ENCODE measurements at regions not wholly inside any gene's neighbourhood (a gene's known extent, or its start where the extent isn't known, plus 50 kb on each side); places are given as distances from the start of the nearest gene placed in this dataset.

DNA sequence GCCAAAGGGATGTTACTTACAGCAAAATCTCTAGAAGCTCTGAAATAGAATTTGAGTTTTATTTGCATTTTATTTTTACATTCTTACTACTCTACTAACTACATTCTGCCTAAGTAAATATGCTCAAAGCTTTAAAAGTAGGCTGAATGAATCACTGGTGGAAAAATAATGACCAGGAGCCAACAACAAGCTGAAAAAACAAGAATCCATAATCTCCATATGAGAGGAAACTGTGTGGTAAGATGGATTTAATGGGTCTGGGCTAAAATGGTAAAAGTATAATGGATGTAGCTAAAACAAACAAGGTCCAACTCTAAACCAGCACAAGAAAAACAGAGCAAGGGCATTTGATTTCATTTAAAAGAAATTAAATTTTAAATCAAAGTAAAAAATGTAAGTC lies 525.8 kb upstream of the FTMT start:
- H3K9ac ChIP-seq (ENCODE audit: low read length) = no peak overlapping the region
- H3K27me3 ChIP-seq (ENCODE audit: low read length) = no peaks in the 10 kb centered on the region
- H3K4me3 ChIP-seq (ENCODE audit: insufficient read depth, low read length, poor library complexity, severe bottlenecking) = no peak overlapping the region
- H3K9me2 ChIP-seq (replicated peaks; ENCODE audit: insufficient read depth, low read length) = no peaks in the 10 kb centered on the region
- no peak for TF ChIP-seq EZH2phosphoT487 (conservative IDR thresholded peaks at IDR 0.05; ENCODE audit: low read length)
- TF ChIP-seq, protein P1, sequence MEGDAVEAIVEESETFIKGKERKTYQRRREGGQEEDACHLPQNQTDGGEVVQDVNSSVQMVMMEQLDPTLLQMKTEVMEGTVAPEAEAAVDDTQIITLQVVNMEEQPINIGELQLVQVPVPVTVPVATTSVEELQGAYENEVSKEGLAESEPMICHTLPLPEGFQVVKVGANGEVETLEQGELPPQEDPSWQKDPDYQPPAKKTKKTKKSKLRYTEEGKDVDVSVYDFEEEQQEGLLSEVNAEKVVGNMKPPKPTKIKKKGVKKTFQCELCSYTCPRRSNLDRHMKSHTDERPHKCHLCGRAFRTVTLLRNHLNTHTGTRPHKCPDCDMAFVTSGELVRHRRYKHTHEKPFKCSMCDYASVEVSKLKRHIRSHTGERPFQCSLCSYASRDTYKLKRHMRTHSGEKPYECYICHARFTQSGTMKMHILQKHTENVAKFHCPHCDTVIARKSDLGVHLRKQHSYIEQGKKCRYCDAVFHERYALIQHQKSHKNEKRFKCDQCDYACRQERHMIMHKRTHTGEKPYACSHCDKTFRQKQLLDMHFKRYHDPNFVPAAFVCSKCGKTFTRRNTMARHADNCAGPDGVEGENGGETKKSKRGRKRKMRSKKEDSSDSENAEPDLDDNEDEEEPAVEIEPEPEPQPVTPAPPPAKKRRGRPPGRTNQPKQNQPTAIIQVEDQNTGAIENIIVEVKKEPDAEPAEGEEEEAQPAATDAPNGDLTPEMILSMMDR (IDR thresholded peaks at IDR 0.05; ENCODE audit: insufficient read depth, low read length, poor library complexity, severe bottlenecking) = no peak
- H3K4me2 ChIP-seq (ENCODE audit: low read depth, low read length, poor library complexity, severe bottlenecking) = no peak overlapping the region
- H2AFZ ChIP-seq (ENCODE audit: low read depth, low read length, severe bottlenecking) = no peak overlapping the region
- no peaks in the 10 kb centered on the region for H3K79me2 ChIP-seq (ENCODE audit: insufficient read depth, low read length)
- H4K20me1 ChIP-seq (ENCODE audit: low read depth, low read length) = no peaks in the 10 kb centered on the region
- H3K9me3 ChIP-seq (ENCODE audit: insufficient read depth, low read length) = no peaks in the 10 kb centered on the region
- no peaks in the 10 kb centered on the region for H3F3A ChIP-seq (ENCODE audit: insufficient read depth)
- no peak overlapping the region for H3K27ac ChIP-seq (ENCODE audit: low read depth, low read length)
- no peaks in the 10 kb centered on the region for H3K36me3 ChIP-seq (ENCODE audit: low read length)

DNA sequence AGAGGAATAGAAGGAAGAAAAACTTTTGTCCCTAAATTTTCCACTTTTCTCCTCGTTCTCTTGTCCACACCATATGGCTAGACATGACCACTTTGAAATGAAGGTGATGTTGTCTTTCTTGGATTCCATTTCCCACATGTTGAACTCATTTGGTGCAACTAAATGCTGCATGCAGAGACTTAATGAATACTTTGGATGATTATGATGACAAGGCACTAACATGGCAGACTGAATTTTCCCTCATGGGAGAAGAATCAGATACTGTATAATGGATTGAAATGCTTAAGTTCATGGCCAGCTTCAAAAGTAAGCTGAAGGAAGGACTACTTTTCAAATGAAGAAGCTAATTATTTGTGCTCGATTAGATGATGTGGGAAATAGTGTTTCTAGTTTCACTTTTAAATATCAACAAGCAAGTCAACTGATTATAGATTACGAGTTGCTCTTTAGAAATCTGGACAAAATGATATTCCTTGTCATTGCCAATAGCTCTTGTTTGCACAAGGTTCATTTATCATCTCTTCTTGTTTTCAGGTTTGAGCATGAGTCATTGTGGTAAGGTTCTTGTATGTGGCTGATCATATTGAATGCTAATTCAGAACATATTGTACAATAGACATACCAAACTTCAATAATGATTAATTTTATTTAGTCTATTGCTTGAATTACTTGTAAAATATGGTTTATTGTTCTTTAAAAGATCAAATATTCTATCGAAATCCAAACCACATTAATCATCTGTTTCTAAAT lies 501.3 kb upstream of the FTMT start:
- H3K9me2 ChIP-seq (replicated peaks; ENCODE audit: insufficient read depth, low read length) = no peaks in the 10 kb centered on the region
- no peaks in the 10 kb centered on the region for H3K27me3 ChIP-seq (ENCODE audit: low read length)
- no peaks in the 10 kb centered on the region for H3K79me2 ChIP-seq (ENCODE audit: insufficient read depth, low read length)
- H3K27ac ChIP-seq (ENCODE audit: low read depth, low read length) = no peak overlapping the region
- H3K4me2 ChIP-seq (ENCODE audit: low read depth, low read length, poor library complexity, severe bottlenecking) = no peak overlapping the region
- no peak overlapping the region for H3K9ac ChIP-seq (ENCODE audit: low read length)
- no peak overlapping the region for H2AFZ ChIP-seq (ENCODE audit: low read depth, low read length, severe bottlenecking)
- TF ChIP-seq, protein P1 (IDR thresholded peaks at IDR 0.05; ENCODE audit: insufficient read depth, low read length, poor library complexity, severe bottlenecking) = no peak
- no peak for TF ChIP-seq EZH2phosphoT487 (conservative IDR thresholded peaks at IDR 0.05; ENCODE audit: low read length)
- no peaks in the 10 kb centered on the region for H4K20me1 ChIP-seq (ENCODE audit: low read depth, low read length)
- no peak overlapping the region for H3K4me3 ChIP-seq (ENCODE audit: insufficient read depth, low read length, poor library complexity, severe bottlenecking)
- H3K36me3 ChIP-seq (ENCODE audit: low read length) = no peaks in the 10 kb centered on the region
- H3F3A ChIP-seq (ENCODE audit: insufficient read depth) = no peaks in the 10 kb centered on the region
- H3K9me3 ChIP-seq (ENCODE audit: insufficient read depth, low read length) = no peaks in the 10 kb centered on the region

DNA sequence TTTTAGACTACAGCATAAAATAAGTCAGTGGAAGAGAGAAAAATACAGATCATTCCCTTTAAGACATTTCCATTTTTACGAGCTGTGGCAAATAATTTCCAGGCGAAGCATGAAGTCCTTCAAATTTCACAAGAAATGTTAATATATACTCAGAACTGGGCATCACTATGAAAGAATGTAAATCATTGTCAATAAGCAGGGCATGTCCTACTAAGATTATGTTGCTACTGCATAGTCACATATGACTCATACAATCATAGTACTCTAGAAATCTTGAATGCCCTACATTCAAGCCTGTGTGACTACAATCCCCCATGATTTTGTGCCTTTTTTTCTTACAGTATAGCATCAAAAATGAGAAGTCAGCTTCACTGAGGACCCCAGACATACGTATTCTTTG lies 485.2 kb upstream of the FTMT start:
- Histone ChIP-seq H2AFZ (ENCODE audit: low read depth, low read length, severe bottlenecking) (no peak overlapping the region), H3K27me3 (ENCODE audit: low read length) (no peaks in the 10 kb centered on the region), H3K9me2 (replicated peaks; ENCODE audit: insufficient read depth, low read length) (no peaks in the 10 kb centered on the region), H3K9me3 (ENCODE audit: insufficient read depth, low read length) (no peaks in the 10 kb centered on the region), H3K27ac (ENCODE audit: low read depth, low read length) (no peak overlapping the region), H3K4me3 (ENCODE audit: insufficient read depth, low read length, poor library complexity, severe bottlenecking) (no peak overlapping the region), H3K4me2 (ENCODE audit: low read depth, low read length, poor library complexity, severe bottlenecking) (no peak overlapping the region), H3K9ac (ENCODE audit: low read length) (no peak overlapping the region), H3K36me3 (ENCODE audit: low read length) (no peaks in the 10 kb centered on the region), H3F3A (ENCODE audit: insufficient read depth) (no peaks in the 10 kb centered on the region), H4K20me1 (ENCODE audit: low read depth, low read length) (no peaks in the 10 kb centered on the region), H3K79me2 (ENCODE audit: insufficient read depth, low read length) (no peaks in the 10 kb centered on the region)
- TF ChIP-seq, protein P1 (IDR thresholded peaks at IDR 0.05; ENCODE audit: insufficient read depth, low read length, poor library complexity, severe bottlenecking) = no peak
- no peak for TF ChIP-seq EZH2phosphoT487 (conservative IDR thresholded peaks at IDR 0.05; ENCODE audit: low read length)

All from SU-DHL-6 (cell line).